Neural cell (in vitro differentiated cells): ENCODE measurements at regions not wholly inside any gene's neighbourhood (a gene's known extent, or its start where the extent isn't known, plus 50 kb on each side); places are given as distances from the start of the nearest gene placed in this dataset.

Source experiments
- H2AFZ ChIP-seq: fragments of 200-600, 300-800 bp; sonication (generic), shearing (Covaris generic); 2 replicates; pipeline ENCODE4 v1.6.0; 2014; ENCODE audit warnings: low read depth, mild to moderate bottlenecking, antibody characterized with exemption, low read length, moderate library complexity
- H3F3A ChIP-seq: fragments of 200-600 bp; shearing (Covaris generic); 2 replicates; pipeline ENCODE4 v1.6.1; 2016; ENCODE audit warnings: mild to moderate bottlenecking, moderate library complexity, mixed read lengths, antibody characterized with exemption, low read length; ENCODE audit not compliant: insufficient read depth, poor library complexity, severe bottlenecking
- H3K27ac ChIP-seq: fragments of 200-600, 300-800 bp; sonication (generic), shearing (Covaris generic); 2 replicates; pipeline ENCODE4 v1.5.1; 2014; ENCODE audit warnings: mild to moderate bottlenecking, low read length, moderate library complexity
- H3K27me3 ChIP-seq: fragments of 300-800, 200-600 bp; sonication (generic), shearing (Covaris generic); 2 replicates; pipeline ENCODE4 v1.6.0; 2014; ENCODE audit warnings: mild to moderate bottlenecking, low read depth, low read length, moderate library complexity; ENCODE audit not compliant: insufficient read depth
- H3K36me3 ChIP-seq: fragments of 300-800, 200-600 bp; sonication (generic), shearing (Covaris generic); 2 replicates; pipeline ENCODE4 v1.5.1; 2014; ENCODE audit warnings: mild to moderate bottlenecking, antibody characterized with exemption, low read length, moderate library complexity; ENCODE audit not compliant: insufficient read depth
- H3K4me2 ChIP-seq: fragments of 300-800, 200-600 bp; sonication (generic), shearing (Covaris generic); 2 replicates; pipeline ENCODE4 v1.6.0; 2014; ENCODE audit warnings: mild to moderate bottlenecking, low read length
- H3K4me3 ChIP-seq: fragments of 300-800, 200-600 bp; sonication (generic), shearing (Covaris generic); 2 replicates; pipeline ENCODE4 v1.5.1; 2014; ENCODE audit warnings: mild to moderate bottlenecking, low read length, moderate library complexity
- H3K79me2 ChIP-seq: fragments of 200-600 bp; shearing (Covaris generic); replicated peaks from 2 replicates; pipeline ENCODE4 v1.6.0; 2014; ENCODE audit warnings: mild to moderate bottlenecking, low read length, moderate library complexity; ENCODE audit not compliant: insufficient read depth
- H3K9ac ChIP-seq: fragments of 300-800, 200-600 bp; sonication (generic), shearing (Covaris generic); 2 replicates; pipeline ENCODE4 v1.6.1; 2016; ENCODE audit warnings: mild to moderate bottlenecking, low read length, mixed read lengths
- H3K9me2 ChIP-seq: fragments of 200-600 bp; shearing (Covaris generic); 2 replicates; pipeline ENCODE4 v1.6.1; 2016; ENCODE audit warnings: mild to moderate bottlenecking, low read length, mixed read lengths; ENCODE audit not compliant: insufficient read depth
- H3K9me3 ChIP-seq: fragments of 200-600, 300-800 bp; sonication (generic), shearing (Covaris generic); 2 replicates; pipeline ENCODE4 v1.6.1; 2016; ENCODE audit warnings: mild to moderate bottlenecking, mixed run types, low read length, moderate library complexity, mixed read lengths
- H4K20me1 ChIP-seq: fragments of 200-600 bp; shearing (Covaris generic); 2 replicates; pipeline ENCODE4 v1.6.1; 2016; ENCODE audit warnings: mild to moderate bottlenecking, mixed run types; ENCODE audit not compliant: insufficient read depth
- EP300 ChIP-seq: fragments of 450-650 bp; conservative IDR thresholded peaks from 2 replicates; pipeline ENCODE4 v1.6.1; 2014; ENCODE audit warnings: antibody characterized with exemption, mild to moderate bottlenecking, moderate library complexity; ENCODE audit not compliant: poor library complexity, severe bottlenecking
- EZH2 ChIP-seq: fragments of 200-600, 300-800 bp; shearing (Covaris generic), sonication (generic); IDR thresholded peaks from 2 replicates; pipeline ENCODE4 v1.6.1; 2014; ENCODE audit warnings: antibody characterized with exemption, low read length, borderline replicate concordance, mild to moderate bottlenecking; ENCODE audit not compliant: insufficient read depth, poor library complexity, severe bottlenecking
- MXI1 ChIP-seq: fragments of 450-650 bp; conservative IDR thresholded peaks from 2 replicates; pipeline ENCODE4 v1.6.1; 2014; ENCODE audit warnings: antibody characterized with exemption, mild to moderate bottlenecking; ENCODE audit not compliant: poor library complexity, severe bottlenecking
- POLR2AphosphoS5 ChIP-seq: IDR thresholded peaks from 2 replicates; pipeline ENCODE4 v1.6.1; 2012
- RAD21 ChIP-seq: fragments of 450-650 bp; conservative IDR thresholded peaks from 2 replicates; pipeline ENCODE4 v1.6.1; 2014; ENCODE audit warnings: antibody characterized with exemption, mild to moderate bottlenecking, moderate library complexity
- SMC3 ChIP-seq: fragments of 450-650 bp; conservative IDR thresholded peaks from 2 replicates; pipeline ENCODE4 v1.6.1; 2014; ENCODE audit warnings: antibody characterized with exemption, mild to moderate bottlenecking, moderate library complexity; ENCODE audit not compliant: poor library complexity
- TAF1 ChIP-seq: IDR thresholded peaks from 2 replicates; pipeline ENCODE4 v1.6.1; 2012; ENCODE audit warnings: low read depth
- TF ChIP-seq, protein P1 (sequence below): fragments of 450-650 bp; IDR thresholded peaks from 2 replicates; pipeline ENCODE4 v1.5.1; 2014; ENCODE audit warnings: antibody characterized with exemption, mild to moderate bottlenecking, moderate library complexity; ENCODE audit not compliant: poor library complexity, severe bottlenecking
- TF ChIP-seq, protein P2 (sequence below): IDR thresholded peaks from 2 replicates; pipeline ENCODE4 v1.6.1; 2012; ENCODE audit warnings: borderline replicate concordance

DNA sequence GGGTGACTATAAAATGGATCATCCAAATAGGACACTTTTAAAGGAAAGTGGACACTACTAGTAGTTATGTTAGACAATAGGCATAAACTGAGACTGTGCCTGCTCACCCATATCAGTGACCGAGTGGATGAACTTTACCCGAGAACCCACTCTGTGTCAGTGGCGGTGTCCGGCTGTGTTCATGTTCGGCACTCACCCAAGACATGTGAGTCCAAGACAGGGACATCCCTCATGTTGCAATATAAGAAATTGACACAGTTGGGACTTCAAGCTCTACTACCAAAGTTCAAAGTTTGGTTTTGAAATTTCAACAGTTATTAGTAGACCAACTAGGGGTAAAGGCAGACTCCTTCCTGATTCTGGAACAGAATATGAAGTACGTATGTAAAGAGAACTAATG, 326.3 kb upstream of the TNP1 start:
- Histone ChIP-seq H3K27ac (no peak overlapping the region), H3K4me2 (no peak overlapping the region), H3K36me3 (no peaks in the 10 kb centered on the region), H3K9ac (no peak overlapping the region), H4K20me1 (no peaks in the 10 kb centered on the region), H3K9me3 (no peaks in the 10 kb centered on the region), H3K79me2 (no peaks in the 10 kb centered on the region), H3K9me2 (no peaks in the 10 kb centered on the region), H2AFZ (no peak overlapping the region), H3K4me3 (no peak overlapping the region), H3K27me3 (no peaks in the 10 kb centered on the region), H3F3A (no peaks in the 10 kb centered on the region)
- TF ChIP-seq, protein P1, sequence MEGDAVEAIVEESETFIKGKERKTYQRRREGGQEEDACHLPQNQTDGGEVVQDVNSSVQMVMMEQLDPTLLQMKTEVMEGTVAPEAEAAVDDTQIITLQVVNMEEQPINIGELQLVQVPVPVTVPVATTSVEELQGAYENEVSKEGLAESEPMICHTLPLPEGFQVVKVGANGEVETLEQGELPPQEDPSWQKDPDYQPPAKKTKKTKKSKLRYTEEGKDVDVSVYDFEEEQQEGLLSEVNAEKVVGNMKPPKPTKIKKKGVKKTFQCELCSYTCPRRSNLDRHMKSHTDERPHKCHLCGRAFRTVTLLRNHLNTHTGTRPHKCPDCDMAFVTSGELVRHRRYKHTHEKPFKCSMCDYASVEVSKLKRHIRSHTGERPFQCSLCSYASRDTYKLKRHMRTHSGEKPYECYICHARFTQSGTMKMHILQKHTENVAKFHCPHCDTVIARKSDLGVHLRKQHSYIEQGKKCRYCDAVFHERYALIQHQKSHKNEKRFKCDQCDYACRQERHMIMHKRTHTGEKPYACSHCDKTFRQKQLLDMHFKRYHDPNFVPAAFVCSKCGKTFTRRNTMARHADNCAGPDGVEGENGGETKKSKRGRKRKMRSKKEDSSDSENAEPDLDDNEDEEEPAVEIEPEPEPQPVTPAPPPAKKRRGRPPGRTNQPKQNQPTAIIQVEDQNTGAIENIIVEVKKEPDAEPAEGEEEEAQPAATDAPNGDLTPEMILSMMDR = no peak
- no peak for TF ChIP-seq EZH2
- TF ChIP-seq, protein P2, sequence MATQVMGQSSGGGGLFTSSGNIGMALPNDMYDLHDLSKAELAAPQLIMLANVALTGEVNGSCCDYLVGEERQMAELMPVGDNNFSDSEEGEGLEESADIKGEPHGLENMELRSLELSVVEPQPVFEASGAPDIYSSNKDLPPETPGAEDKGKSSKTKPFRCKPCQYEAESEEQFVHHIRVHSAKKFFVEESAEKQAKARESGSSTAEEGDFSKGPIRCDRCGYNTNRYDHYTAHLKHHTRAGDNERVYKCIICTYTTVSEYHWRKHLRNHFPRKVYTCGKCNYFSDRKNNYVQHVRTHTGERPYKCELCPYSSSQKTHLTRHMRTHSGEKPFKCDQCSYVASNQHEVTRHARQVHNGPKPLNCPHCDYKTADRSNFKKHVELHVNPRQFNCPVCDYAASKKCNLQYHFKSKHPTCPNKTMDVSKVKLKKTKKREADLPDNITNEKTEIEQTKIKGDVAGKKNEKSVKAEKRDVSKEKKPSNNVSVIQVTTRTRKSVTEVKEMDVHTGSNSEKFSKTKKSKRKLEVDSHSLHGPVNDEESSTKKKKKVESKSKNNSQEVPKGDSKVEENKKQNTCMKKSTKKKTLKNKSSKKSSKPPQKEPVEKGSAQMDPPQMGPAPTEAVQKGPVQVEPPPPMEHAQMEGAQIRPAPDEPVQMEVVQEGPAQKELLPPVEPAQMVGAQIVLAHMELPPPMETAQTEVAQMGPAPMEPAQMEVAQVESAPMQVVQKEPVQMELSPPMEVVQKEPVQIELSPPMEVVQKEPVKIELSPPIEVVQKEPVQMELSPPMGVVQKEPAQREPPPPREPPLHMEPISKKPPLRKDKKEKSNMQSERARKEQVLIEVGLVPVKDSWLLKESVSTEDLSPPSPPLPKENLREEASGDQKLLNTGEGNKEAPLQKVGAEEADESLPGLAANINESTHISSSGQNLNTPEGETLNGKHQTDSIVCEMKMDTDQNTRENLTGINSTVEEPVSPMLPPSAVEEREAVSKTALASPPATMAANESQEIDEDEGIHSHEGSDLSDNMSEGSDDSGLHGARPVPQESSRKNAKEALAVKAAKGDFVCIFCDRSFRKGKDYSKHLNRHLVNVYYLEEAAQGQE = no peak
- no peak for TF ChIP-seq TAF1
- TF ChIP-seq POLR2AphosphoS5 = no peak

DNA sequence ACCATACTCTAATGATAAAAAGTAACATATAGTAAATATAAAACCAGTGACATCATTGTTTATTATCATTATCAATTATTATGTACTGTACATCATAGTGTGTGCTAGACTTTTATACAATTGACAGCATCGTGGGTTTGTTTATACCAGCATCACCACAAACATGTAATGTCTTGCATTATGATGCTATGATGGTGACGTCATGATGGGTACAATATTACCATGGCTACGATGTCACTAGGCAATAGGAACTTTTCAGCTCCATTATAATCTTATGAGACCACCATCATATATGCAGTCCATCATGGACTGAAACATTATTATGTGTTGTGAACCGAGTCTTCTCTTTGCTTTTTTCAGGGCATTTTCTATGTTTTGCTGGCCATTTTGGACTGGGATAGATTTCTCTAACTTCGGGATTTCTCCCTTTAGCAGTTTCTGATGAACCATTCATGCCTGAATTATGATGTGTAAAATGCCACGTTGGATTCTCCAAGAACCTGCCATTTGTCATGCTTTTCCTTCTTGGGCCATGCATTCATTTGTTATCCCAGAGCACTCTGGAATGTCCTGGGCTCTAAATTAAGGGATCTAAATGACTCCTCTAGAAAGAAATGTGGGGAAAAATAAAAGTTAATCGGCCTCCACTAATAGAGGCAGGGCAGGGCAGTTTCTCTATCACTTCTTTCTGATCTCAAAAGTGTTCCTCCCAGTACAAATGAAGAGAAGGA, 325.6 kb upstream of the TNP1 start:
- no peak overlapping the region for H3K4me2 ChIP-seq
- no peaks in the 10 kb centered on the region for H3K79me2 ChIP-seq
- no peaks in the 10 kb centered on the region for H4K20me1 ChIP-seq
- H2AFZ ChIP-seq = no peak overlapping the region
- H3K9me2 ChIP-seq = no peaks in the 10 kb centered on the region
- no peaks in the 10 kb centered on the region for H3F3A ChIP-seq
- H3K36me3 ChIP-seq = no peaks in the 10 kb centered on the region
- TF ChIP-seq TAF1 = no peak
- TF ChIP-seq EP300 = no peak
- no peak for TF ChIP-seq EZH2
- no peak for TF ChIP-seq POLR2AphosphoS5
- TF ChIP-seq RAD21 = no peak
- no peak for TF ChIP-seq SMC3
- TF ChIP-seq, protein P2 = no peak
- TF ChIP-seq, protein P1 = no peak
- no peak for TF ChIP-seq MXI1
- H3K9me3 ChIP-seq = no peaks in the 10 kb centered on the region
- H3K27ac ChIP-seq = no peak overlapping the region
- H3K9ac ChIP-seq = no peak overlapping the region
- H3K4me3 ChIP-seq = no peak overlapping the region
- H3K27me3 ChIP-seq = no peaks in the 10 kb centered on the region
